IPS-20b (cell line): ENCODE measurements at regions not wholly inside any gene's neighbourhood (a gene's known extent, or its start where the extent isn't known, plus 50 kb on each side); places are given as distances from the start of the nearest gene placed in this dataset.
"Not testable (repeated sequence)": the region's sequence is repeated elsewhere in the genome, so short reads cannot be mapped to it uniquely, and the experiment has no call there.

Experiments
- H3K27ac ChIP-seq: one replicate; pipeline ENCODE4 v1.5.1; 2013; ENCODE audit warnings: low read length
- H3K27me3 ChIP-seq: 2 replicates; pipeline ENCODE4 v1.6.1; 2013; ENCODE audit warnings: mild to moderate bottlenecking, low read length, inconsistent platforms; ENCODE audit not compliant: insufficient read depth
- H3K36me3 ChIP-seq: 2 replicates; pipeline ENCODE4 v1.6.1; 2013; ENCODE audit warnings: low read depth, mild to moderate bottlenecking, inconsistent platforms, low read length, moderate library complexity; ENCODE audit not compliant: insufficient read depth
- H3K4me1 ChIP-seq: 2 replicates; pipeline ENCODE4 v1.6.1; 2013; ENCODE audit warnings: mild to moderate bottlenecking, control low read depth, inconsistent platforms, low read length, moderate library complexity; ENCODE audit not compliant: insufficient read depth
- H3K4me3 ChIP-seq: 2 replicates; pipeline ENCODE4 v1.5.1; 2013; ENCODE audit warnings: mild to moderate bottlenecking, low read length, inconsistent platforms
- H3K9ac ChIP-seq: 2 replicates; pipeline ENCODE4 v1.6.1; 2013; ENCODE audit warnings: low read depth, mild to moderate bottlenecking, inconsistent platforms, low read length, moderate library complexity
- H3K9me3 ChIP-seq: 2 replicates; pipeline ENCODE4 v1.6.1; 2013; ENCODE audit warnings: mild to moderate bottlenecking, low read depth, low read length, inconsistent platforms; ENCODE audit not compliant: insufficient read depth

GRCh38 chr2:87669633-87670231 is 78.2 kb upstream of the PLGLB2 start:
- not testable (repeated sequence) for H3K36me3 ChIP-seq, H3K27me3 ChIP-seq, H3K9me3 ChIP-seq, H3K27ac ChIP-seq, H3K9ac ChIP-seq, H3K4me1 ChIP-seq, H3K4me3 ChIP-seq

DNA sequence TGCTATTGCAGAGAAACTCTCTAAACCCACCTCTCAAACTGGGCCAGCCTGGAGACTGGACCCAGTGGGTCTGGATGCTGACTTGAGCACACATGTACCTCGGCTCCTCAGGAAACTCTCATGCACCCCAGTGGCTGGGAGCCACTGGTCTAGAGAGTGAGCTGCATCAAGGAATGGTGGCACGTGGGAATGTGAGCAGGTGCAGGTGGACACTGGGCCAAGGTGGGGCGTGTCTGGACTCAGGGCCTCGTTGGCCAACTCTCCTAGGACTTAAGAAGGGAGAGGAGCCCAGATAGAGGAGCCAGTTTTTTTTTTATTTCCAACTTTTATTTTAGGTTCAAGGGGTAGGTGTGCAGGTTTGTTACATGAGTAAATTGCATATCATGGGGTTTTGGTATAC is 75.5 kb upstream of the PLGLB2 start:
- H3K4me3 ChIP-seq, H3K27me3 ChIP-seq, H3K4me1 ChIP-seq, H3K9ac ChIP-seq, H3K9me3 ChIP-seq, H3K36me3 ChIP-seq, H3K27ac ChIP-seq: not testable (repeated sequence)

- H3K9me3 ChIP-seq, H3K9ac ChIP-seq, H3K4me3 ChIP-seq, H3K4me1 ChIP-seq, H3K27me3 ChIP-seq, H3K36me3 ChIP-seq, H3K27ac ChIP-seq: not testable (repeated sequence)
These were observed 73.2 kb upstream of the PLGLB2 start for GRCh38 chr2:87674729-87675128.

- not testable (repeated sequence) for H3K27ac ChIP-seq, H3K9ac ChIP-seq, H3K36me3 ChIP-seq, H3K4me1 ChIP-seq, H3K9me3 ChIP-seq, H3K27me3 ChIP-seq, H3K4me3 ChIP-seq
These were observed 72.4 kb upstream of the PLGLB2 start for GRCh38 chr2:87675487-87675886.

- not testable (repeated sequence) for H3K27ac ChIP-seq, H3K4me3 ChIP-seq, H3K9ac ChIP-seq, H3K27me3 ChIP-seq, H3K9me3 ChIP-seq, H3K4me1 ChIP-seq, H3K36me3 ChIP-seq
These were observed 70.4 kb upstream of the PLGLB2 start for GRCh38 chr2:87677421-87677923.

DNA sequence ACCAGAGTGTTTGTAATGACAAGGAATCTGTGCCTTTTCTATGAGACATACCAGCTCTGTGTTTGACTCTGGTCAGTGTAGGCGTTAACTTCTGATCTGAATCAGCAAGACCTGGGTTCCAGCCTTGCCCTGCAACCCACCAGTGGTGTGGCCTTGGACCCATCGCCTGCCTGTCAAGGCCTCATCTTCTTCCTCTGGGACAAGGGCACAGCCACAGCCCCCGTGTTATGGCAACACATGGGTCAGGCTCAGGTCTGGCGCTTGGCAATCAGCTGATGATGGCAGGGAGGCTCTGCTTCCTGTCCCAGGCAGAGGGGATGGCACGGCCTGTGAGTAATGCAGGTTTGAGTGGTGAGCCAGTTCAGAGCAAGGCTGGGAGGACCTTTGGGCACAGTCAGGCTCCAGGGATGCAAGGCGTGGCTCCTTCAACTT is 69.1 kb upstream of the PLGLB2 start:
- not testable (repeated sequence) for H3K27me3 ChIP-seq, H3K27ac ChIP-seq, H3K9me3 ChIP-seq, H3K9ac ChIP-seq, H3K4me3 ChIP-seq, H3K4me1 ChIP-seq, H3K36me3 ChIP-seq

DNA sequence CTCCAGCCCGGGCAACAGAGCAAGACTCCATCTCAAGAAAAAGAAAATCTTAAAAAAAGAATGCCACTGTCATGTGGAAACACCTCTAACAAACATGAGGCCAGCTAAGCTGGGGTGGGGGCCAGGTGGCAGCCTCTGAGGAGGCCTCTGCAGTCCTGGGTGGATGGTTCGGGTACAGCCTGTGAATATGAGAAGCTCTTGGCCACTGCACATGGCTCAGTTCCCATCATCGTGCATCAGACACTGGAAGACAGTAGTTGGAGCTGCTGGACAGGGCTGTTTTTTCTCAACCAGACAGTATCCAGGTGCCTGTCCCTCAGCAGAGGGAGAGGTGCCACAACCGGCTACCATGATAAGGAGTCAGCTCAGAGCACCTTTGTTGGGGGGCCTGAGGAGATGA is 67.9 kb upstream of the PLGLB2 start:
- H3K27me3 ChIP-seq, H3K9ac ChIP-seq, H3K36me3 ChIP-seq, H3K9me3 ChIP-seq, H3K4me3 ChIP-seq, H3K4me1 ChIP-seq, H3K27ac ChIP-seq: not testable (repeated sequence)

DNA sequence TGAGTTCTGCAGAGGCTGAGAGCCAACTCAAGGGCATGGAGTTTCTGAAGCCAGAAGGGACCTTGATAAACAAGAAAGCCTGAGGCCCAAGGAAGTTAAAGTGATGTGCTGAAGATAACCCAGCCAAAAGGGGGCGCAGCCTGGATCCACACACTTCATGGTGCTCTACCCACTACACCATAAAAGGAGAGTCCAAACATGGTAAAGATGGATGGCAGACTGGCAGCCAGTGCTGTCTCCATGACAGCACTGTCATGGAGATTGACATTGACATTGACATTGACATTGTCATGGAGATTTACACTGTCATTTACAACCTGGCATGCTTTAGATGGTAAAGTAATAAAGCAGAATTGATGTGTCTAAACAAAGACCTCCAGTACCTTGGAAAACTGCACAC is 67.2 kb upstream of the PLGLB2 start:
- not testable (repeated sequence) for H3K36me3 ChIP-seq, H3K9me3 ChIP-seq, H3K27me3 ChIP-seq, H3K4me1 ChIP-seq, H3K27ac ChIP-seq, H3K9ac ChIP-seq, H3K4me3 ChIP-seq

DNA sequence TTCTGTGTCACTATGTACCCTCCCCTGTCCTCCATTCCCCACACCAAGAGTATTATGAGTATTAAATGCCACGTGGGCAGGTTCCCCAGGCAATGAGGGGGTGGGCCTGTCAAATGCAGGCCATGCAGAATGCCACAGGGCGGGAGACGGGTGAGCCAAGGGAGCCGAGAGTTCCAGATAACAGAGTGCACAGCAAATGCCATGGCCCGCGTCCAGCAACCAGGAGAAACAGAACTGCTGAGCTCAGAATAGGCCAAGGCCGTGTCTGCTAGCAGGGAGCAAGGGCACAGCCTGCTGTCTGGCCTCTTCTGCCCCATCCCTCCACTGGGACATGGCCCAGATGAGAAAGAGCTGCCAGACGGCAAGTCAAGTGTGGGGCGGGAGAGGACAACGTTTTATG is 64.4 kb upstream of the PLGLB2 start:
- not testable (repeated sequence) for H3K36me3 ChIP-seq, H3K27ac ChIP-seq, H3K27me3 ChIP-seq, H3K4me3 ChIP-seq, H3K9me3 ChIP-seq, H3K9ac ChIP-seq, H3K4me1 ChIP-seq

DNA sequence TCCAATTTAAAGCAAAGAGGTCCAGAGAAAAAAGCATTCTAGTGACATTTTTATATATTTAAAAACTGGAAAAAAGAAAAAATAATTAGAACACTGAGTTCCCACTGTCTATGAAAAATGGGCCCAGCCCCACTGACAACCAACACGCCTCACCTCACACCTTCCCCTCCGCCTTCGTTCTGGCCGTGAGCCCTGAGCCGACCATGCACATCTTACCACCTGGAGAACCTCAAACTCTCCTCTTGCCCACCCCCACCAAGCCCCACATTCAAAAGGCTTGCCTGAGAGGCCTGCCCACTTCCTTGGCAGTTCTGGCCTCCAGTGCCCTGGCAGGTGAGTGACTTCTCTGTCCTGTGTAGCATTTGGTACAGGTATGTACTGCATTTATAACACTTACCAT is 63.9 kb upstream of the PLGLB2 start:
- H3K4me1 ChIP-seq, H3K4me3 ChIP-seq, H3K27ac ChIP-seq, H3K36me3 ChIP-seq, H3K9ac ChIP-seq, H3K27me3 ChIP-seq, H3K9me3 ChIP-seq: not testable (repeated sequence)

GRCh38 chr2:87685558-87685957 is 62.3 kb upstream of the PLGLB2 start:
- H3K27me3 ChIP-seq, H3K36me3 ChIP-seq, H3K4me1 ChIP-seq, H3K4me3 ChIP-seq, H3K9ac ChIP-seq, H3K9me3 ChIP-seq, H3K27ac ChIP-seq: not testable (repeated sequence)

DNA sequence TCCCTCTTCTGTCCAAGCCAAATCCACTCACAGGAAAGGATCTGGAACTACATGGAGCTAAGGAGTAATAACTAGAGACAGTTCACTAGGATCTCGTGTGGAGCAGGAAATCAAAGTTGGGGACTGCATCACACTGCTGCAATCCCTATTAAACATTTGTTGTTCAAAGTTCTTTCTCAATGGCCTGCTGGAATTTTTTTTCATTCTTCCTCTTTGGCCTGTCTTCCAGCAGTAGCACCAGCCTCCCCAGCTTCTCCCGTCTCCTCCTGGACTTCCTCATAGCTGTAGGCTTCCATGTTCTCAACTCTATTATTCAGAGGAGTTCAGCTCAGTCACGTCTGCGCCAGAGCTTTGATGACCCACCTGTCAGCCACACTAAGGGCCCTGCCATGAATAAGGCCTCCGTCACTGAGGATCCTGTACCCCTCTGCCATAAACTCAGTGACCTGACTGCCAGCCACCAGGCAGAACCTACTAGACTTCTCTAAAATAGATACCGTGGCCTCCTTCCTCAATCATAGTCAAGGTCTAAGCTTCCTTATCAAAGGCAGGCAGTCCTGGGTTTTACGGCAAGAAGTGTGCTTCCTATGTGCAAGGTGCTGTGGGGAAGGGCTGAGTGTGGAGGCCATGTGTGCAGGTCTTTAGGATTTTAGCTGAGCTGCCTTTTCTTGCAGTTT is 60.9 kb upstream of the PLGLB2 start:
- H3K27ac ChIP-seq, H3K9me3 ChIP-seq, H3K4me3 ChIP-seq, H3K27me3 ChIP-seq, H3K4me1 ChIP-seq, H3K9ac ChIP-seq, H3K36me3 ChIP-seq: not testable (repeated sequence)
